ENCODE measurements at regions not wholly inside any gene's neighbourhood (a gene's known extent, or its start where the extent isn't known, plus 50 kb on each side); places are given as distances from the start of the nearest gene placed in this dataset.

DNA sequence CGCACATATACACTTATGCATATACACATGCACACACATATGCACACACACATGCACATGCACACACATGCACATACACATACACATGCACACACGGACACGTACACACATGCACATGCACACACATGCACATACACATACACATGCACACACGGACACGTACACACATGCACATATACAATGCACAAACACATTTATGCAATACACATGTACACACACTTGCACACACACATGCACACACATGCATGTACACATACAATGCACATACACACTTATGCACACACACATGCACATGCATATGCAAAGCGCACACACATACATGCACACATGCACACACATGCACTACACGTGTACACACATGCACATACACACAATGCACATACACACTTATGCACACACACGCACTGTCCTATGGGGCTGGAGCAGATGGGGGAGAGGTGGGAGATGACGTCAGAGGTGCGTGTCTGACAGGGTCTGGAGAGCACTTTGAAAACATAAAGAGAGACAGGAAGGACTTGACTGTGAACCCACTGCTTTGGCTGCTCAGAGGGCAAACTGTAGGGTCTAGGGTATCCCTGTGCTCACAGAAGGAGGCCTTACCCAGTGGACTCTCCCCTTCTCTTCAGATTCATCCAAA lies 108.2 kb downstream of the UQCRFS1 start:
- TF ChIP-seq ZBTB20 (tag by site-specific recombination; IDR thresholded peaks at IDR 0.05) (no peak), REPIN1 (tag by site-specific recombination; IDR thresholded peaks at IDR 0.05; ENCODE audit: low read depth) (no peak)
- TF ChIP-seq, protein P1, sequence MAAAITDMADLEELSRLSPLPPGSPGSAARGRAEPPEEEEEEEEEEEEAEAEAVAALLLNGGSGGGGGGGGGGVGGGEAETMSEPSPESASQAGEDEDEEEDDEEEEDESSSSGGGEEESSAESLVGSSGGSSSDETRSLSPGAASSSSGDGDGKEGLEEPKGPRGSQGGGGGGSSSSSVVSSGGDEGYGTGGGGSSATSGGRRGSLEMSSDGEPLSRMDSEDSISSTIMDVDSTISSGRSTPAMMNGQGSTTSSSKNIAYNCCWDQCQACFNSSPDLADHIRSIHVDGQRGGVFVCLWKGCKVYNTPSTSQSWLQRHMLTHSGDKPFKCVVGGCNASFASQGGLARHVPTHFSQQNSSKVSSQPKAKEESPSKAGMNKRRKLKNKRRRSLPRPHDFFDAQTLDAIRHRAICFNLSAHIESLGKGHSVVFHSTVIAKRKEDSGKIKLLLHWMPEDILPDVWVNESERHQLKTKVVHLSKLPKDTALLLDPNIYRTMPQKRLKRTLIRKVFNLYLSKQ (tag by site-specific recombination; IDR thresholded peaks at IDR 0.05; ENCODE audit: borderline replicate concordance): no peak
